HEK293 (cell line): ENCODE measurements at regions not wholly inside any gene's neighbourhood (a gene's known extent, or its start where the extent isn't known, plus 50 kb on each side); places are given as distances from the start of the nearest gene placed in this dataset.

Experiments
- CTCF ChIA-PET: fragments of 350-600 bp; formaldehyde crosslinking; extraction: SDS; loops from one replicate; lab custom pipeline; 2021; ENCODE audit warnings: antibody characterized with exemption; lab: Yijun Ruan, JAX
- POLR2A ChIA-PET: fragments of 300-600 bp; formaldehyde crosslinking; extraction: SDS; loops from one replicate; lab custom pipeline; 2020; ENCODE audit warnings: antibody characterized with exemption, inconsistent platforms; lab: Yijun Ruan, JAX
- H3K27ac ChIP-seq: fragments of 200-500 bp; sonication (Bioruptor generic); 2 replicates; pipeline ENCODE4 v1.5.1; 2014; ENCODE audit warnings: low read depth, low read length, control low read depth, inconsistent platforms; ENCODE audit errors: extremely low read depth
- H3K36me3 ChIP-seq, 2 experiments: fragments of 200-500 bp in 1 of 2; sonication (Bioruptor generic) in 1 of 2; 1 replicate in 1 of 2; 2 replicates in 1 of 2; pipeline ENCODE4 v1.5.1; 2014 to 2017; ENCODE audit warnings: inconsistent platforms in 2 of 2, low read length in 2 of 2; ENCODE audit not compliant: control insufficient read depth in 2 of 2, insufficient read depth in 1 of 2
- H3K4me1 ChIP-seq: fragments of 200-500 bp; sonication (Bioruptor generic); 2 replicates; pipeline ENCODE4 v1.5.1; 2014; ENCODE audit warnings: mild to moderate bottlenecking, low read length, inconsistent platforms; ENCODE audit not compliant: control insufficient read depth, insufficient read depth
- H3K4me3 ChIP-seq: 2 replicates; pipeline ENCODE4 v1.5.1; 2011; ENCODE audit warnings: low read depth, mild to moderate bottlenecking, control low read depth, low read length, moderate library complexity
- H3K9me3 ChIP-seq: fragments of 200-500 bp; sonication (Bioruptor generic); 2 replicates; pipeline ENCODE4 v1.5.1; 2014; ENCODE audit warnings: low read depth, low read length, inconsistent platforms; ENCODE audit not compliant: control insufficient read depth, insufficient read depth
- BCL11A ChIP-seq: fragments of 450-650 bp; formaldehyde crosslinking; IDR thresholded peaks from 2 replicates; pipeline ENCODE4 v1.5.1; 2016; ENCODE audit warnings: low read depth, missing biosample characterization, missing genetic modification characterization
- GLIS2 ChIP-seq: fragments of 450-650 bp; formaldehyde crosslinking; IDR thresholded peaks from 2 replicates; pipeline ENCODE4 v1.5.1; 2016; ENCODE audit warnings: missing biosample characterization, missing genetic modification characterization
- HIC1 ChIP-seq: fragments of 450-650 bp; formaldehyde crosslinking; IDR thresholded peaks from 2 replicates; pipeline ENCODE4 v1.5.1; 2016; ENCODE audit warnings: missing biosample characterization, missing genetic modification characterization
- IKZF3 ChIP-seq: fragments of 450-650 bp; IDR thresholded peaks from 2 replicates; pipeline ENCODE4 v1.5.0; 2018; ENCODE audit warnings: missing biosample characterization, mild to moderate bottlenecking, missing genetic modification characterization, moderate library complexity
- KLF10 ChIP-seq: fragments of 450-650 bp; IDR thresholded peaks from 2 replicates; pipeline ENCODE4 v1.5.1; 2018; ENCODE audit warnings: missing biosample characterization, mild to moderate bottlenecking, missing genetic modification characterization
- KLF16 ChIP-seq: fragments of 450-650 bp; formaldehyde crosslinking; IDR thresholded peaks from 2 replicates; pipeline ENCODE4 v1.5.1; 2017; ENCODE audit warnings: missing biosample characterization, missing genetic modification characterization
- MYNN ChIP-seq: fragments of 450-650 bp; formaldehyde crosslinking; IDR thresholded peaks from 2 replicates; pipeline ENCODE4 v1.5.1; 2016; ENCODE audit warnings: missing biosample characterization, missing genetic modification characterization, borderline replicate concordance
- OVOL3 ChIP-seq: fragments of 450-650 bp; formaldehyde crosslinking; IDR thresholded peaks from 2 replicates; pipeline ENCODE4 v1.5.1; 2016; ENCODE audit warnings: missing biosample characterization, missing genetic modification characterization
- SETDB1 ChIP-seq: IDR thresholded peaks from one replicate; pipeline ENCODE4 v1.6.1; 2017; ENCODE audit warnings: mild to moderate bottlenecking, low read length, moderate library complexity, mixed read lengths; ENCODE audit not compliant: insufficient read length
- YY2 ChIP-seq: fragments of 450-650 bp; formaldehyde crosslinking; IDR thresholded peaks from 2 replicates; pipeline ENCODE4 v1.5.1; 2016; ENCODE audit warnings: missing biosample characterization, missing genetic modification characterization
- ZBTB10 ChIP-seq: fragments of 450-650 bp; formaldehyde crosslinking; IDR thresholded peaks from 2 replicates; pipeline ENCODE4 v1.5.1; 2016; ENCODE audit warnings: missing biosample characterization, missing genetic modification characterization
- ZBTB26 ChIP-seq: fragments of 450-650 bp; formaldehyde crosslinking; optimal IDR thresholded peaks from 2 replicates; pipeline ENCODE3; 2016; ENCODE audit warnings: missing biosample characterization, mild to moderate bottlenecking, missing genetic modification characterization
- ZFP41 ChIP-seq: fragments of 450-650 bp; formaldehyde crosslinking; IDR thresholded peaks from 2 replicates; pipeline ENCODE4 v1.5.1; 2016; ENCODE audit warnings: missing biosample characterization, missing genetic modification characterization, borderline replicate concordance
- ZIC2 ChIP-seq: fragments of 450-650 bp; formaldehyde crosslinking; IDR thresholded peaks from 2 replicates; pipeline ENCODE4 v1.5.1; 2016; ENCODE audit warnings: missing biosample characterization, missing genetic modification characterization
- ZNF112 ChIP-seq: fragments of 450-650 bp; formaldehyde crosslinking; IDR thresholded peaks from 2 replicates; pipeline ENCODE4 v1.5.0; 2017; ENCODE audit warnings: missing biosample characterization, missing genetic modification characterization
- ZNF133 ChIP-seq: fragments of 450-650 bp; formaldehyde crosslinking; IDR thresholded peaks from 2 replicates; pipeline ENCODE4 v1.5.1; 2016; ENCODE audit warnings: missing biosample characterization, missing genetic modification characterization
- ZNF169 ChIP-seq: fragments of 450-650 bp; formaldehyde crosslinking; IDR thresholded peaks from 2 replicates; pipeline ENCODE4 v1.5.1; 2016; ENCODE audit warnings: missing biosample characterization, missing genetic modification characterization
- ZNF184 ChIP-seq: fragments of 450-650 bp; IDR thresholded peaks from 2 replicates; pipeline ENCODE4 v1.5.1; 2018; ENCODE audit warnings: missing biosample characterization, mild to moderate bottlenecking, missing genetic modification characterization
- ZNF214 ChIP-seq: fragments of 450-650 bp; formaldehyde crosslinking; IDR thresholded peaks from 2 replicates; pipeline ENCODE4 v1.5.1; 2017; ENCODE audit warnings: missing biosample characterization, mild to moderate bottlenecking, missing genetic modification characterization, borderline replicate concordance
- ZNF488 ChIP-seq: fragments of 450-650 bp; formaldehyde crosslinking; IDR thresholded peaks from 2 replicates; pipeline ENCODE4 v1.5.1; 2016; ENCODE audit warnings: missing biosample characterization, missing genetic modification characterization
- ZNF513 ChIP-seq: fragments of 450-650 bp; IDR thresholded peaks from 2 replicates; pipeline ENCODE4 v1.5.1; 2018; ENCODE audit warnings: missing biosample characterization, missing genetic modification characterization
- ZNF549 ChIP-seq: fragments of 450-650 bp; IDR thresholded peaks from 2 replicates; pipeline ENCODE4 v1.5.1; 2018; ENCODE audit warnings: missing biosample characterization, missing genetic modification characterization, mild to moderate bottlenecking, inconsistent platforms, moderate library complexity
- ZNF555 ChIP-seq: fragments of 450-650 bp; formaldehyde crosslinking; conservative IDR thresholded peaks from 2 replicates; pipeline ENCODE4 v1.5.1; 2017; ENCODE audit warnings: missing biosample characterization, mild to moderate bottlenecking, missing genetic modification characterization, inconsistent platforms
- ZNF624 ChIP-seq: fragments of 450-650 bp; formaldehyde crosslinking; IDR thresholded peaks from 2 replicates; pipeline ENCODE4 v1.5.1; 2017; ENCODE audit warnings: missing biosample characterization, missing genetic modification characterization
- ZNF626 ChIP-seq: fragments of 450-650 bp; sonication (Bioruptor Pico); formaldehyde crosslinking; IDR thresholded peaks from 2 replicates; pipeline ENCODE4 v1.5.1; 2018; ENCODE audit warnings: missing biosample characterization, missing genetic modification characterization, inconsistent platforms
- ZSCAN23 ChIP-seq: fragments of 450-650 bp; formaldehyde crosslinking; IDR thresholded peaks from 2 replicates; pipeline ENCODE4 v1.5.1; 2016; ENCODE audit warnings: missing biosample characterization, missing genetic modification characterization
- TF ChIP-seq, protein P1 (sequence below): fragments of 450-650 bp; formaldehyde crosslinking; IDR thresholded peaks from 2 replicates; pipeline ENCODE4 v1.5.1; 2016; ENCODE audit warnings: missing biosample characterization, missing genetic modification characterization

- H3K9me3 ChIP-seq, result no peaks in the 10 kb centered on the region; the same call in 1 of the 2 replicates
- POLR2A ChIA-PET, result interaction anchor here (0.6 kb wide), 1 partner anchor 36 kb away, joined by 3 read pairs; no protein-coding TSS in a partner anchor
- peak overlapping the region; percentile 55 for H3K27ac ChIP-seq
- CTCF ChIA-PET, result interaction anchor here (0.6 to 1.0 kb wide), 2 partner anchors 57 to 91 kb away, joined by 3 to 6 read pairs; no protein-coding TSS in a partner anchor
- H3K36me3 ChIP-seq, result no peaks in the 10 kb centered on the region
- H3K4me1 ChIP-seq, result peaks cover 17% of the 10 kb centered on the region
- no peak overlapping the region for H3K4me3 ChIP-seq
- TF ChIP-seq BCL11A (tag by site-specific recombination) (no peak), KLF10 (tag by site-specific recombination) (peak; percentile 84), ZNF624 (no peak), ZFP41 (tag by site-specific recombination) (no peak), ZIC2 (tag by site-specific recombination) (no peak), YY2 (tag by site-specific recombination) (no peak), ZSCAN23 (tag by site-specific recombination) (no peak), ZBTB26 (no peak), HIC1 (0 out of 2 replicates have a peak, but pooled peaks have one; percentile 30), GLIS2 (tag by site-specific recombination) (no peak), ZNF488 (no peak), ZNF184 (tag by site-specific recombination) (no peak; the same call in 1 of the 2 replicates), ZNF626 (tag by site-specific recombination) (no peak), SETDB1 (no peak), MYNN (tag by site-specific recombination) (no peak), ZNF513 (no peak), ZNF133 (no peak), ZNF549 (no peak), KLF16 (tag by site-specific recombination) (0 out of 2 replicates have a peak, but pooled peaks have one; percentile 14), ZNF214 (tag by site-specific recombination) (no peak), ZNF169 (tag by site-specific recombination) (no peak), ZNF112 (no peak), IKZF3 (tag by site-specific recombination) (peak; percentile 85), OVOL3 (no peak), ZBTB10 (no peak), ZNF555 (no peak)
- TF ChIP-seq, protein P1, sequence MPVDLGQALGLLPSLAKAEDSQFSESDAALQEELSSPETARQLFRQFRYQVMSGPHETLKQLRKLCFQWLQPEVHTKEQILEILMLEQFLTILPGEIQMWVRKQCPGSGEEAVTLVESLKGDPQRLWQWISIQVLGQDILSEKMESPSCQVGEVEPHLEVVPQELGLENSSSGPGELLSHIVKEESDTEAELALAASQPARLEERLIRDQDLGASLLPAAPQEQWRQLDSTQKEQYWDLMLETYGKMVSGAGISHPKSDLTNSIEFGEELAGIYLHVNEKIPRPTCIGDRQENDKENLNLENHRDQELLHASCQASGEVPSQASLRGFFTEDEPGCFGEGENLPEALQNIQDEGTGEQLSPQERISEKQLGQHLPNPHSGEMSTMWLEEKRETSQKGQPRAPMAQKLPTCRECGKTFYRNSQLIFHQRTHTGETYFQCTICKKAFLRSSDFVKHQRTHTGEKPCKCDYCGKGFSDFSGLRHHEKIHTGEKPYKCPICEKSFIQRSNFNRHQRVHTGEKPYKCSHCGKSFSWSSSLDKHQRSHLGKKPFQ (tag by site-specific recombination), result no peak
These were observed 571.1 kb upstream of the ZNF608 start for GRCh38 chr5:125317536-125317995.
